BE2C (cell line): ENCODE measurements at regions not wholly inside any gene's neighbourhood (a gene's known extent, or its start where the extent isn't known, plus 50 kb on each side); places are given as distances from the start of the nearest gene placed in this dataset.
"Not testable (repeated sequence)": the region's sequence is repeated elsewhere in the genome, so short reads cannot be mapped to it uniquely, and the experiment has no call there.

Source experiments
- DNase-seq: peaks from one replicate; pipeline ENCODE4 v3.0.0-alpha.2; 2020
- H3K27me3 ChIP-seq: fragments of 250-450 bp; sonication (Bioruptor Pico); 2 replicates; pipeline ENCODE4 v1.5.1; 2020; ENCODE audit warnings: mild to moderate bottlenecking
- H3K36me3 ChIP-seq: fragments of 250-450 bp; sonication (Bioruptor Pico); 2 replicates; pipeline ENCODE4 v1.5.1; 2020; ENCODE audit warnings: mild to moderate bottlenecking
- H3K4me1 ChIP-seq: fragments of 250-450 bp; sonication (Bioruptor Pico); 2 replicates; pipeline ENCODE4 v1.5.1; 2020
- H3K4me3 ChIP-seq: 2 replicates; pipeline ENCODE4 v1.5.1; 2011; ENCODE audit warnings: low read depth, low read length
- H3K9me3 ChIP-seq: fragments of 250-450 bp; sonication (Bioruptor Pico); 2 replicates; pipeline ENCODE4 v1.5.1; 2020
- TF ChIP-seq, protein P1 (sequence below): IDR thresholded peaks from 2 replicates; pipeline ENCODE4 v1.5.1; 2012; ENCODE audit warnings: mild to moderate bottlenecking, low read depth, low read length

DNA sequence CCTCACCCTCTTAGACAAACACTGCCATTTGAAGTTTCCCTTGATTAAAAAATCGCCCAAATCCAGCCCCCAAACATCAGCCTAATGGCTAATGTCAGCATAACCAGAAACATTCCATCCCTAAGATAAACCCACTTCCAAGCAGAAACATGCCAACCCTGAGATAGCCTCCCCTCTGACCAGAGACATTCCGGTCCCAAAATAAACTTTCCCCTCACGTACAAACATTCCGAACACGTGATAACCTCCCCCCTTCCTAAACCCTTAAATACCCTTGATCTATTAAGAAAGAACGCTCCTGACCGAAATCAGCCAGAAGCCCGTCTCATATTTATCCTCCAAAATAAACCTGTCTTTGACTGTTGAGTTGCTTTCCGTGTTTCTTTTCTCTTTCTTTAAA, 237.2 kb downstream of the ASMT start:
- TF ChIP-seq, protein P1, sequence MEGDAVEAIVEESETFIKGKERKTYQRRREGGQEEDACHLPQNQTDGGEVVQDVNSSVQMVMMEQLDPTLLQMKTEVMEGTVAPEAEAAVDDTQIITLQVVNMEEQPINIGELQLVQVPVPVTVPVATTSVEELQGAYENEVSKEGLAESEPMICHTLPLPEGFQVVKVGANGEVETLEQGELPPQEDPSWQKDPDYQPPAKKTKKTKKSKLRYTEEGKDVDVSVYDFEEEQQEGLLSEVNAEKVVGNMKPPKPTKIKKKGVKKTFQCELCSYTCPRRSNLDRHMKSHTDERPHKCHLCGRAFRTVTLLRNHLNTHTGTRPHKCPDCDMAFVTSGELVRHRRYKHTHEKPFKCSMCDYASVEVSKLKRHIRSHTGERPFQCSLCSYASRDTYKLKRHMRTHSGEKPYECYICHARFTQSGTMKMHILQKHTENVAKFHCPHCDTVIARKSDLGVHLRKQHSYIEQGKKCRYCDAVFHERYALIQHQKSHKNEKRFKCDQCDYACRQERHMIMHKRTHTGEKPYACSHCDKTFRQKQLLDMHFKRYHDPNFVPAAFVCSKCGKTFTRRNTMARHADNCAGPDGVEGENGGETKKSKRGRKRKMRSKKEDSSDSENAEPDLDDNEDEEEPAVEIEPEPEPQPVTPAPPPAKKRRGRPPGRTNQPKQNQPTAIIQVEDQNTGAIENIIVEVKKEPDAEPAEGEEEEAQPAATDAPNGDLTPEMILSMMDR, result no peak
- H3K27me3 ChIP-seq, result no peaks in the 10 kb centered on the region
- no peak overlapping the region for H3K4me3 ChIP-seq
- H3K4me1 ChIP-seq, result no peaks in the 10 kb centered on the region
- no peak for DNase-seq
- H3K36me3 ChIP-seq, result no peaks in the 10 kb centered on the region
- no peaks in the 10 kb centered on the region for H3K9me3 ChIP-seq

DNA sequence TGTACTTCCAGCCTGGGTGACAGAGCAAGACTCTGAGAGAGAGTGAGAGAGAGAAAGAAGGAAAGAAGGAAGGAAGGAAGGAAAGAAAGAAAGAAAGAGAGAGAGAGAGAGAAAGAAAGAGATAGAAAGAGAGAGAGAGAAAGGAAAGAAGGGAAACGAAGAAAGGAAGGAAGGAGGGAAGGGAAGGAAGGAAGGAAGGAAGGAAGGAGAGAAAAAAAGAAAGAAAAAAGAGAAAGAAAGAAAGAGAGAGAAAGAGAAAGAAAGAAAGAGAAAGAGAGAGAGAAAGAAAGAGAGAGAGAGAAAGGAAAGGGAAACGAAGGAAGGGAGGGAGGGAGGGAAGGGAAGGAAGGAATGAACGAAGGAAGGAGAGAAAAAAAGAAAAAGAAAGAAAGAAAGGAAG, 238.6 kb downstream of the ASMT start:
- H3K27me3 ChIP-seq, result no peaks in the 10 kb centered on the region
- H3K9me3 ChIP-seq, result no peaks in the 10 kb centered on the region

DNA sequence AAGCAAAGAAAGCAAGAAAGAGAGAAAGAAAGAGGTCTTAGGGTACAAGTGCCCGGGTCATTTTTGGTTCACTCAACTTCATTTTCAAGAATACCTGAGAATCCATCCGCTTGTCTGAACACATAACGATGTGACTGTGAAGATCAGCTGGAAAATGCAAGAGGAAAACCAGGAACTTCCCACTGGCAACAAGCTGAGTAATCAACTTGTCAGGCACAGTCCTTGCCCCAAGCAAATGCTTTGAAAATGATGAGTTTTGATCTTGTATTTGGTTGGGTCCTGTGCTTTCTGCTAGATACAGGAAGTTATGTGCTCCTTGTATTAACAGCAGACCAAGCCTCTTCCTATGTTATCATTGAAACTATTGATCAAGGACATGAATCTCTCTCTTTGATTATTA, 239.1 kb downstream of the ASMT start:
- Histone ChIP-seq H3K27me3 (no peaks in the 10 kb centered on the region), H3K9me3 (no peaks in the 10 kb centered on the region), H3K36me3 (no peaks in the 10 kb centered on the region), H3K4me3 (no peak overlapping the region), H3K4me1 (no peaks in the 10 kb centered on the region)
- TF ChIP-seq, protein P1, result no peak
- DNase-seq, result no peak

More for the DNA sequence above, 238.6 kb downstream of the ASMT start:
- TF ChIP-seq, protein P1, result no peak
- no peak for DNase-seq
- no peaks in the 10 kb centered on the region for H3K36me3 ChIP-seq
- no peak overlapping the region for H3K4me3 ChIP-seq
- no peaks in the 10 kb centered on the region for H3K4me1 ChIP-seq

DNA sequence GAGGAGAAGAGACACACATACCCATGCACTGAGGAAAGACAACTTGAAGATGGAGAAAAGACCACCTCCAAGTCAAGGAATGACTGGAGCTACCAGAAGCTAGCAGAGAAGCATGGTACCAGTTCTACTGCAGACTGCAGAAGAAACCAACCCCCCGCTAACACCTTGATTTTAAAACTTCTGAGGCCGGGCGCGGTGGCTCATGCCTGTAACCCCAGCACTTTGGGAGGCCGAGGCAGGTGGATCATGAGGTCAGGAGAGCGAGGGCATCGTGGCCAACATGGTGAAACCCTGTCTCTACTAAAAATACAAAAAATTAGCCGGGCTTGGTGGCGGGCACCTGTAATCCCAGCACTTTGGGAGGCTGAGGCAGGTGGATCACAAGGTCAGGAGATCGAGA, 240.0 kb downstream of the ASMT start:
- not testable (repeated sequence) for H3K4me3 ChIP-seq, H3K27me3 ChIP-seq, H3K4me1 ChIP-seq, H3K9me3 ChIP-seq, H3K36me3 ChIP-seq, DNase-seq

DNA sequence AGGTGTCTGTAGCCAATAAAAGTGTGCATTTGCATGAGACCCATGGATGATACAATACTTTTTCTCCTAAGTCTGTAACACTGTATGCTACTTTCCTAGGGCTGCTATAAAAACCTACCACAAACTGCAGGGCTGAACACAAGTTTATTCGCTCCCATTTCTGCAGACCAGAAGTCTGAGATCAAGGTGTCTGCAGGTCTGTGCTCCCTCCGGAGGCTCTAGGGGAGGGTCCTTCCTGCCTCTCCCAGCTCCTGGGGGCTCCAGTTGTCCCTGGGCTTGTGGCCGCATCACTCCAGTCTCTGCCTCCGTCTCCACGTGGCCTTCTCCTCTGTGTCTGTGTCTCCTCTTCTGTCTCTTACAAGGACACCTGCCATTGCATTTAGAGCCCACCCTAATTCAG, 244.4 kb downstream of the ASMT start:
- not testable (repeated sequence) for H3K4me3 ChIP-seq, H3K36me3 ChIP-seq, H3K9me3 ChIP-seq, H3K27me3 ChIP-seq, H3K4me1 ChIP-seq, DNase-seq

DNA sequence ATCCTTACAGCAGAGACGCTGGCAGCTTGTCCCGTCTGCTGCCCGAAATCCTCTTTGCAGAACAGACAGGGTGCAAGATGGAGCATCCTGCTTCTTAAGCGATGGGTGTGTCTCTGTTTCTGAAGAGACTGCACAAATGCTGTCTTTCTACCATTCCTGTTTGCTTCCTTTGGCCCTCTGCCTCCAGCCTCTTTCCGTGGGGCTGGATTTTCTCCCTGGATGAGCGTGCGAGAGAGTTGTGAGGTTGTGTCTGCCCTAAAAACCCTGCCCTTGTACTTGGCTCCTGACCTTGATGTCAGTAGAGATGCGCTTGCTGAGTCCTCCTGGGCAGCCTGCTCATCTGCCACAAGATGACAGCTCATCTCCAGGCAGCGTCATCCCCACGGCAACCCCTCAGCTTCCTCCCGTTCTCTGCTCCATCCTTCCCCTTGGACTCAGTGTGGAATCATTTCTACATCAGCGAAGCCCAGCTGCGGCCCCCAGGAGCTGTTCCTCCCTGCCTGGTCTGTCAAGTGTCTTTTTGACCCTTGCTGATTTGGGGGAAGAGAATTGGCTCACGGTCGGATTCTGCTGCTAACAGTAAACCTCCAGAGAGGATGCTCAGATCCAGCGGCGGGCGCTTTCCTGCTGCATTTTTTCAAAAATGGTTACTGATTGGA, 246.2 kb downstream of the ASMT start:
- DNase-seq, result no peak
- no peak overlapping the region for H3K4me3 ChIP-seq
- no peaks in the 10 kb centered on the region for H3K27me3 ChIP-seq
- H3K4me1 ChIP-seq, result no peaks in the 10 kb centered on the region
- TF ChIP-seq, protein P1, result no peak
- no peaks in the 10 kb centered on the region for H3K9me3 ChIP-seq
- H3K36me3 ChIP-seq, result no peaks in the 10 kb centered on the region

DNA sequence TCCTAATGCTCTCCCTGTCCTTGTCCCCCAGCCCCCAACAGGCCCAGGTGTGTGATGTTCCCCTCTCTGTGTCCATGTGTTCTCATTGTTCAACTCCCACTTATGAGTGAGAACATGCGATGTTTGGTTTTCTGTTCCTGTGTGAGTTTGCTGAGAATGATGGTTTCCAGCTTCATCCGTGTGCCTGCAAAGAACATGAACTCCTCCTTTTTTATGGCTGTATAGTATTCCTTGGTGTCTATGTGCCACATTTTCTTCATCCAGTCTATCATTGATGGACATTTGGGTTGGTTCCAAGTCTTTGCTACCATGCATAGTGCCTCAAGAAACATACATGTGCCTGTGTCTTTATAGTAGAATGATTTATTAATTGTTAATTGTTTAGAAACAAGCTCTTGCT, 249.1 kb downstream of the ASMT start:
- H3K27me3 ChIP-seq, H3K36me3 ChIP-seq, H3K9me3 ChIP-seq, H3K4me1 ChIP-seq, H3K4me3 ChIP-seq, DNase-seq: not testable (repeated sequence)

DNA sequence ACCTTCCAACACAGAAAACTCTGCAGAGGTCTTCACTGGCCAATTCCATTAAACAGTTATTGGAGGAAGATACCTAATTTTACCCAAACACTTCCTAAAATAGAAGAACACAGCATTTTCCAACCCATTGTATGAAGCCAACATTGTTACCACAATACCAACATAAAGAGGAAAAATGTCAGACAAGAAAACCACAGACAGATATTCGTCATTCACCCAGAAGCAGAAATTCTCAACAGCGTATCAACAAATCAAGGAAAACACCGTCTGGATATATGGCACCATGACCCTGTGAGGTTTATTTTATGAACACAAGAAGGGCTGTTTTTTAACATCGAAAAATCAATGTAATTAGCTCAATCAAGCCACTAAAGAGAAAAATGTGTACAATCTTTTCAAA, 255.6 kb downstream of the ASMT start:
- no peaks in the 10 kb centered on the region for H3K9me3 ChIP-seq
- no peaks in the 10 kb centered on the region for H3K36me3 ChIP-seq
- no peak overlapping the region for H3K4me3 ChIP-seq
- no peaks in the 10 kb centered on the region for H3K4me1 ChIP-seq
- DNase-seq, result no peak
- no peaks in the 10 kb centered on the region for H3K27me3 ChIP-seq
- TF ChIP-seq, protein P1, result no peak
